Activated CD4-positive, alpha-beta T cell treated with anti-CD3 and anti-CD28 coated beads, Interleukin-2, amount 50 U/mL, for 16 hours (primary cell): ENCODE measurements at regions not wholly inside any gene's neighbourhood (a gene's known extent, or its start where the extent isn't known, plus 50 kb on each side); places are given as distances from the start of the nearest gene placed in this dataset.
A peak's percentile ranks its signal among the peaks of the same experiment; 100 is the strongest.

Source experiments
- DNase-seq: peaks from one replicate; pipeline ENCODE4 v3.0.0-alpha.2; 2020

DNA sequence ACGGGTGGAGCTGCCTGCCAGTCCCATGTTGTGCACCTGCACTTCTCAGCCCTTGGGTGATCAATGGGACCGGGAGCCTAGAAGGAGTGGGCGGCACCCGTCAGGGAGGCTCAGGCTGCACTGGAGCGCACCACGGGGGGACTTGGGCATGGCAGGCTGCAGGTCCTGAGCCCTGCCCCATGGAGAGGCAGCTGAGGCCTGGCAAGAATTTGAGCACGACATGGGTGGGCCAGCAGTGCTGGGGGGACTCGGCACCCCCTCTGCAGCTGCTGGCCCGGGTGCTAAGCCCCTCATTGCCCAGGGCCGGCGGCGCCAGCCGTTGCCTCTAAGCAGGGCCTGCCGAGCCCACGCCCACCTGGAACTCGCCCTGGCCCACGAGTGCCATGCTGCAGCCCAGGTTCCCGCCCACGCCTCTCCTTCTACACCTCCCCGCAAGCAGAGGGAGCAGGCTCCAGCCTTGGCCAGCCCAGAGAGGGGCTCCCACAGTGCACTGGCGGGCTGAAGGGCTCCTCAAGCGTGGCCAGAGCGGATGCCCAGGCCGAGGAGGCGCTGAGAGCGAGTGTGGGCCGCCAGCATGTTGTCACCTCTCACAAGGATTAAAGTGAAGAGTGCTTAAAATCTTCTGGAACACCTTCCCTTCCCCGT, 372.0 kb downstream of the ETS1 start:
- DNase-seq, result no peak

DNA sequence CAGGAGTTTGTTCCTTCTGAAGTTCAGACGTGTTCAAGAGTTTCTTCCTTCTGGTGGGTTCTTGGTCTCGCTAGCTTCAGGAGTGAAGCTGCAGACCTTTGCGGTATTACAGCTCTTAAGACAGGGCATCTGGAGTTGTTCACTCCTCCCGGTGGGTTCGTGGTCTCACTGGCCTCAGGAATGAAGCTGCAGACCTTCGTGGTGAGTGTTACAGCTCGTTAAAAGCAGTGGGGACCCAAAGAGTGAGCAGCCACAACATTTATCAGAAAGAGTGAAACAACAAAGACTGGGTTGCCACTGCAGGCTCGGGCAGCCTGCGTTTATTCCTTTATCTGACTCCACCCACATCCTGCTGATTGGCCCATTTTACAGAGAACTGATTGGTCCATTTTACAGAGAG, 373.1 kb downstream of the ETS1 start:
- no peak for DNase-seq

- no peak for DNase-seq
These were observed 373.9 kb downstream of the ETS1 start for GRCh38 chr11:128213461-128213860.

GRCh38 chr11:128212324-128212723, 375.0 kb downstream of the ETS1 start:
- no peak for DNase-seq

- no peak for DNase-seq
These were observed 377.0 kb downstream of the ETS1 start for GRCh38 chr11:128210148-128210940.

GRCh38 chr11:128209138-128209435, 378.3 kb downstream of the ETS1 start:
- DNase-seq, result no peak

DNA sequence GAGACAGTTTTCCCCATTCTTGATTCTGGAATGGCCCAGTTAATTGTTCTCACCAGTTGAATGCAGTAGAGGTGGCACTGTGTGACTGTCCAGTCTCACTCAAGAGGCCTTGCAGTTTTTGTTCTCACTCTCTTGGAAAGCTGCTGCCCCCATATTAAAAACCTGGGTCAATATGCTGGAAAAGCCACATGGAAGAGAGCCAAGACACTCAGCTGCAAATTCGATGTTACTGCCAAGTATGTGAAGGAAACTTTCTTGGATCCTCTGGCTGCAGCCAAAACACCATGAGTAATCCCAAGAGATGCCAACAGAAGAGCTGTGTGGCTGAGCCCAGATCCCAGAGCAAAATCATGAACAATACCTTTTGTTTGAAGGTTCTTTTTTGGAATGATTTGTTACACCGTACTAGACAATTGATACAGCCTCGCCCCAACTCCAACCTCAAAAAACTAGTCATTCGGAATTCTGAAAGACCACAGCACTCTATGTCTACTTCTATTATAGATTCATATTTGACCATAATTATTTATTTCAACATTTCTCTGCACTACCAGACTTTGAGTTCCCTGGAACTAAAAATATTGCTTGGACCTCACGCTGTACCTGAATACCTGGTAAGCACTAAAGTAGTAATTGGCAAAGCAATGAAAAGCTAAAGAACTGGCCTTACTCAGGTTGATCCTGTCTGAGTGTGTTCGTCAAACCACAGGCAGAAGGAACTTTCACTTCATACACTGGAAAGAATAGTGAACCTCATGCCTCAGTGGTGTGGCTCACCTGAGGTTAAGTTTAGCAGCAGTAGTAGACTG, 378.8 kb downstream of the ETS1 start:
- DNase-seq, result no peak

DNA sequence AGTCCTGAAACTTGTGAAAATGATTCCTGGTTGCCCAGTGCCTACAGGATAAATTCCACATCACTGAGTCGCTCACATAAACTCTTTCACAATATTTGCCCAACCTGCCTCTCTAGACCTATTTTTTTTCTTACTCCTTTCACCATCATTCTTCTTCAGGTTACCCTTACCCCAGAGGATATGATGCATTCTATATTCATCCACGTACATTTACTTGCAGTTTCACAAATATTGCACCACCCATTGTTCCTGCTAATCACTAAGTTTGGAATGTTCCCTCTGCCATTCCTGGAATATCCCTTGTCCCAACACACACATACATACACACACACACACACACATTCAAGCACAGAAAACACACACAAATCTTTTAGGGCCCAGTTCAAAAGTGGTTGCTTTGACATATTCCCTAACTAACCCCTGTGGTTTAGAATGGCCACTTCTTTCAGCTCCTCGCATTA, 379.5 kb downstream of the ETS1 start:
- DNase-seq, result no peak

GRCh38 chr11:128206461-128206860, 380.9 kb downstream of the ETS1 start:
- DNase-seq, result no peak

DNA sequence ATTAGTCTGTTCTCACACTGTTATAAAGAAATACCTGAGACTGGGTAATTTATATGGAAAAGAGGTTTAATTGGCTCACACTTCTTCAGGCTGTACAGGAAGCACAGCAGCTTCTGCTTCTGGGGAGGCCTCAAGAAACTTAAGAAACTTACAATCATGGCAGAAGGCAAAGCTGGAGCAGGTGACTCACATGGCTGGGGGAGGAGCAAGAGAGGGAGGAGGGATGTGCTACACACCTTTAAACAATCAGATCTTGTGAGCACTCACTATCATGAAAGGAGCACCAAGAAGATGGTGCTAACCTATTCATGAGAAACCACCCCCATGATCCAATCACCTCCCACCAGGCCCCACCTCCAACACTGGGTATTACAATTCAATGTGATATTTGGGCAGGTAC, 381.6 kb downstream of the ETS1 start:
- no peak for DNase-seq

DNA sequence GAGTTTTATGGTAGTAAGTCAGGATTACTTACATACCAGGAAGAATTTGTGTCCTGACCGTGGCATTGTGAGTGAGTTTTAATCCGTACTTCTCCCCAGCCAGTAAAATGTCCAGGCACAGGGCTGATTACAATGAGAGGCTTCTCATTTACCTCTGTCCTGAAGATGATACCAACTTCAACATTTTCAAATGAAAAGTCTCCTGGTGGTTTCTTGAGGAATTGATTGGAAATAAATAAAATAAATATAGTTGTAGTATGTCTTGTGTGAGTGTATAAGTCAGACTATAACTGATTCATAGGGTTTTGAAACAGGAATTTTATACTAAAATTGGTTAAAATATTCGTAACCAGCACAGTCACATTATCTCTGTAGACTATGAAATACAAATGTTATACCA, 382.5 kb downstream of the ETS1 start:
- no peak for DNase-seq

DNA sequence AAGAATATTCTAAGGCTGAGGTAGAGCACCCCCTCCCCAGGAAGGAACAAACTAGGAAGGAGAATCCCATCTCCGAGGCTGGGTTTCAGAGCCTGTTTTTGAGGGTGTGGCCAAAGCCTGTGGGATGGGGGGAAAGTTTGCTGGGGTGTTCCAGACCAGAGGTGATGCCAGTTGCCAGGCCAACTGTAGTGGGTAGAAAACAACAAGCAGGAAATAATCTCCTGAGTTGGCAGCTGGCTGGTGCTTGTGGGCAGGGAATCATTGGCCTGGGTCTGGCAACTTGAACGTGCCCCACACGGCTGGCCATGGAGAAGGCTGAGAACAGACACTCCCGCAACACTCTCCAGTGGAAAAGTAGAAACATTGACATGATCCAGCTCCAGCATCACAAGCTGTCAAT, 385.6 kb downstream of the ETS1 start:
- no peak for DNase-seq

DNA sequence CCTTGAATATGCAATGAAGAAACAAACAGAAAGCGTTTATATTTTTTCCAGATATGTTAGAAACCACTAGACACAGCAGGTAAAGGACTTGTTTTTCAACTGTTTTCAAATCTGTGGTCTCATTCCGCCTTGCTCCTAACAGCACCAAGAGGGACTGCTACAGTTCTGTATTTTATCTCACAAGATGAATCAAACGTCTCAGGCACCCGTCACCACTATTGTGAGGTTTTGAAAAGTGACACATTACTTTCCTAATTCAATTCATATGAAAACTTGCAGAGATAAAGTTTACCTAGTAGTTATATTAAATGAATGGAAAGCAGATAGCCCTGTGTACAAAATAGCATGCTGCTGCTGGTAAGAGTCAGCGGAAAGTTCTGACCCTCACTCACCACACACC, 386.3 kb downstream of the ETS1 start:
- DNase-seq, result peak; percentile 78

- DNase-seq, result peak; percentile 43
These were observed 386.9 kb downstream of the ETS1 start for GRCh38 chr11:128200467-128200866.

GRCh38 chr11:128198216-128198772, 389.1 kb downstream of the ETS1 start:
- no peak for DNase-seq

GRCh38 chr11:128196235-128196634, 391.1 kb downstream of the ETS1 start:
- DNase-seq, result no peak

DNA sequence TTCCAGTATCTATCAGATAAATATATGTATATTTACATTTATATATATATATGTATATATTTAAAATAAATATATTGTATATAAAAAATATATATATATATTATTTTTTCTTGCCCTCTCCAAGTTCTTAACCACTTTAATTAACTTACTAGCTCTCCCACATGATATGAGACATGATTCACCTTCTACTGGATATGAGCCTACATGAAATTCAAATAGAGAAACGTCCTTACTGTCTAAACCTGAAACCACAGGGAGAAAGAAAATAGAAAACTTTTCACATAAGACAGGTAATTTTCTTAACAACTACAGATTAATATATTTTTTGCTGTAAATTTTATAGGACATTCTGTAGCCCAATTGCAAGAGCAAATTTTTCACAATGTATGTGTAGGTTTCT, 391.6 kb downstream of the ETS1 start:
- DNase-seq, result peak; percentile 37

GRCh38 chr11:128195057-128195751, 392.2 kb downstream of the ETS1 start:
- peak; percentile 84 for DNase-seq

GRCh38 chr11:128194216-128194615, 393.1 kb downstream of the ETS1 start:
- no peak for DNase-seq

- peak; percentile 43 for DNase-seq
These were observed 393.7 kb downstream of the ETS1 start for GRCh38 chr11:128193615-128194014.

DNA sequence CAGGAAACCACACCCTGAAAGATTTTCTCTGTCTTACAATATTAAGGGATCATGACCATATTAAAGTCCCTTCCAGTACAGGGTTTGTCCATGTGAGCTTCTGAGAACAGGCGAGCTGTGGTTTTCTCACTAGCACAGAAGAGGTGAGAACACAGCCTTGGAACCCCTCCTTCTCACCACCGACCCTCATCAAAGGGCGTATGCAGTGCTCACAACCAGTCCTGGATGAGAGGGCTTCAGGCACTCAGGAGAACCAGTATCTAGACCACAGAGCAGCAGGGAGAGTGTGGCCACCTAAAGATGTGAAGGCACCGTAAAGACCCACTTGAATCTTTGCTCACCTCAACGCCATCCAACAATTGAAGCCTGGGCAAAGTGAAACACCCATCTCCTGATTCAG, 397.0 kb downstream of the ETS1 start:
- DNase-seq, result no peak

GRCh38 chr11:128189823-128190222, 397.5 kb downstream of the ETS1 start:
- no peak for DNase-seq
